HepG2 (cell line): ENCODE measurements at regions not wholly inside any gene's neighbourhood (a gene's known extent, or its start where the extent isn't known, plus 50 kb on each side); places are given as distances from the start of the nearest gene placed in this dataset.

ENCODE experiments used
- ATAC-seq: fragments of 200-7000 bp; cut with Tn5 transposase; 3 replicates; pipeline ENCODE4 v1.9.1; 2020; ENCODE audit warnings: mild to moderate bottlenecking, moderate library complexity
- BruUV-seq: library from RNA; stranded (reverse); fragments of 400-500 nt; replicated peaks from 2 replicates; lab custom pipeline; 2021; lab: Mats Ljungman, UMichigan
- CTCF ChIA-PET: fragments of 300-600 bp; formaldehyde crosslinking; extraction: SDS; loops from one replicate; lab custom pipeline; 2021; ENCODE audit warnings: low total read pairs, inconsistent platforms, low intra/inter-chr PET ratio; lab: Yijun Ruan, JAX
- POLR2A ChIA-PET: fragments of 350-600 bp; sonication (Branson Sonifier 250); formaldehyde crosslinking; loops from one replicate; lab custom pipeline; 2020; ENCODE audit warnings: antibody characterized with exemption, inconsistent platforms; lab: Yijun Ruan, JAX
- DNase-seq: peaks from one replicate; pipeline ENCODE4 v3.0.0-alpha.2; 2015; ENCODE audit warnings: low spot score
- FAIRE-seq: peaks from 3 replicates; lab custom pipeline; 2011; peaks lifted over from hg19 to GRCh38; lab: Jason Lieb, UNC
- H2AFZ ChIP-seq: one replicate; pipeline ENCODE4 v1.6.1; 2011; ENCODE audit warnings: low read length, inconsistent platforms
- H3K27ac ChIP-seq: fragments of 300-600 bp; 3 replicates; pipeline ENCODE4 v1.8.0; 2011; ENCODE audit warnings: mixed run types, mild to moderate bottlenecking, mixed read lengths, low read length, inconsistent platforms; ENCODE audit not compliant: insufficient read depth; ENCODE audit errors: extremely low read length
- H3K27me3 ChIP-seq, 2 experiments: fragments of 200-600 bp in 1 of 2; 2 replicates in 1 of 2; 3 replicates in 1 of 2; pipeline versions ENCODE4 v1.6.0 to v1.8.0; 2011; ENCODE audit warnings: low read length in 2 of 2, mild to moderate bottlenecking in 2 of 2, moderate library complexity in 2 of 2, inconsistent platforms in 1 of 2; ENCODE audit not compliant: insufficient read depth in 2 of 2, control insufficient read depth in 1 of 2
- H3K36me3 ChIP-seq, 2 experiments: fragments of 200-600 bp in 1 of 2; replicated peaks in 1 of 2; 2 replicates in 1 of 2; 3 replicates in 1 of 2; pipeline versions ENCODE4 v1.5.1 to v1.8.0; 2011; ENCODE audit warnings: low read length in 2 of 2, inconsistent platforms in 1 of 2; ENCODE audit not compliant: insufficient read depth in 2 of 2, control insufficient read depth in 1 of 2
- H3K4me1 ChIP-seq: 2 replicates; pipeline ENCODE4 v1.5.1; 2012; ENCODE audit warnings: low read length, inconsistent platforms; ENCODE audit not compliant: insufficient read depth
- H3K4me2 ChIP-seq: 2 replicates; pipeline ENCODE4 v1.6.0; 2011; ENCODE audit warnings: low read depth, low read length, inconsistent platforms
- H3K4me3 ChIP-seq, 3 experiments: fragments of 200-600 bp in 1 of 3; sonication (generic), shearing (Covaris generic) in 1 of 3; replicated peaks in 1 of 3; 2 replicates each; pipeline ENCODE4 v1.5.1; 2011 to 2016; ENCODE audit warnings: low read length in 3 of 3, inconsistent platforms in 2 of 3, low read depth in 2 of 3, mild to moderate bottlenecking in 2 of 3, control low read depth in 1 of 3, mixed read lengths in 1 of 3; ENCODE audit not compliant: insufficient read depth in 1 of 3
- H3K79me2 ChIP-seq: one replicate; pipeline ENCODE4 v1.6.1; 2011; ENCODE audit warnings: low read length, inconsistent platforms; ENCODE audit not compliant: insufficient read depth
- H3K9ac ChIP-seq: 2 replicates; pipeline ENCODE4 v1.6.0; 2011; ENCODE audit warnings: mild to moderate bottlenecking, low read depth, low read length, inconsistent platforms; ENCODE audit not compliant: insufficient read depth
- H3K9me3 ChIP-seq: 2 replicates; pipeline ENCODE4 v1.5.1; 2012; ENCODE audit warnings: mild to moderate bottlenecking, low read length
- H4K20me1 ChIP-seq: 2 replicates; pipeline ENCODE4 v1.6.0; 2011; ENCODE audit warnings: inconsistent platforms, mild to moderate bottlenecking, low read length, moderate library complexity; ENCODE audit not compliant: insufficient read depth
- BHLHE40 ChIP-seq: IDR thresholded peaks from 2 replicates; pipeline ENCODE4 v1.6.1; 2011; ENCODE audit warnings: low read length, improper control_type of control experiment
- IKZF5 ChIP-seq: IDR thresholded peaks from 2 replicates; pipeline ENCODE4 v1.6.1; 2018; ENCODE audit warnings: missing genetic modification reagents, mild to moderate bottlenecking, missing compliant biosample characterization
- PRDM15 ChIP-seq: sonication (generic); formaldehyde crosslinking; IDR thresholded peaks from 2 replicates; pipeline ENCODE4 v1.4.0; 2020; ENCODE audit warnings: missing genetic modification reagents
- SRSF1 ChIP-seq: fragments of 200-400 bp; formaldehyde crosslinking; optimal IDR thresholded peaks from 2 replicates; pipeline ENCODE3; 2017; ENCODE audit warnings: mild to moderate bottlenecking, low read depth, low read length, moderate library complexity
- SRY ChIP-seq: sonication (generic); formaldehyde crosslinking; IDR thresholded peaks from 2 replicates; pipeline ENCODE4 v1.8.0; 2022; ENCODE audit warnings: mild to moderate bottlenecking, missing genetic modification reagents
- ZNF326 ChIP-seq: sonication (generic); formaldehyde crosslinking; IDR thresholded peaks from 2 replicates; pipeline ENCODE4 v1.4.0; 2020; ENCODE audit warnings: missing genetic modification reagents, borderline replicate concordance
- ZNF619 ChIP-seq: sonication (generic); formaldehyde crosslinking; IDR thresholded peaks from 2 replicates; pipeline ENCODE4 v1.4.0; 2020; ENCODE audit warnings: mild to moderate bottlenecking, missing genetic modification reagents
- ZNF788 ChIP-seq: sonication (generic); formaldehyde crosslinking; IDR thresholded peaks from 2 replicates; pipeline ENCODE4 v1.5.0; 2020; ENCODE audit warnings: mild to moderate bottlenecking, missing genetic modification reagents, borderline replicate concordance
- ZNF878 ChIP-seq: sonication (generic); formaldehyde crosslinking; IDR thresholded peaks from 2 replicates; pipeline ENCODE4 v1.8.1; 2023; ENCODE audit warnings: mild to moderate bottlenecking, missing genetic modification reagents, moderate library complexity
- whole genome bisulfite sequencing: methylation state at CpG from one replicate; pipeline ENCODE4 v1.1.6; 2017; ENCODE audit warnings: low lambda C conversion rate; 5-methylcytosine and 5-hydroxymethylcytosine counted together
- in situ Hi-C: cut with HindIII; loops from 2 replicates; pipeline ENCODE4 v1.10.0; 2017; ENCODE audit warnings: low pct_unique_long_range_greater_than_20kb; ENCODE audit not compliant: extremely low pct_ligation_motif_present
- intact Hi-C: fragments of 100-400 bp; cut with micrococcal nuclease; formaldehyde crosslinking; loops from one replicate; pipeline ENCODE4 v1.10.0; 2022; ENCODE audit not compliant: unreplicated experiment

- H3K4me3 ChIP-seq: no peak overlapping the region
- in situ Hi-C loops: no loop called here
- H3K4me2 ChIP-seq: no peak overlapping the region
- intact Hi-C loops: no loop called here
- no peak overlapping the region for H3K9ac ChIP-seq
- H4K20me1 ChIP-seq: no peaks in the 10 kb centered on the region
- no peak for FAIRE-seq
- POLR2A ChIA-PET: no interaction called here
- no peaks in the 10 kb centered on the region for H3K9me3 ChIP-seq
- no peak overlapping the region for H3K27ac ChIP-seq
- TF ChIP-seq BHLHE40: no peak
- TF ChIP-seq IKZF5 (CRISPR knock-in tag): no peak
- no peak for TF ChIP-seq SRSF1
- TF ChIP-seq ZNF788 (CRISPR knock-in tag): no peak
- no peak for TF ChIP-seq ZNF878
- TF ChIP-seq PRDM15 (CRISPR knock-in tag): no peak
- no peak for TF ChIP-seq SRY (CRISPR knock-in tag)
- no peak for TF ChIP-seq ZNF326 (CRISPR knock-in tag)
- no peak for TF ChIP-seq ZNF619 (CRISPR knock-in tag)
- TF ChIP-seq, all 625 proteins: peak for 0
- CTCF ChIA-PET: no interaction called here
- no peak for DNase-seq
- BruUV-seq: no TSS peak
- Histone ChIP-seq H3K36me3 (no peaks in the 10 kb centered on the region), H2AFZ (no peak overlapping the region), H3K27me3 (no peaks in the 10 kb centered on the region), H3K4me1 (no peaks in the 10 kb centered on the region), H3K79me2 (no peaks in the 10 kb centered on the region)
- WGBS: 0% methylated on average over 1 of the region's 1 CpG
- ATAC-seq: no peak
Observed at GRCh38 chr18:1848716-1849115, 722.6 kb downstream of the METTL4 start.
